Stimulated activated CD8-positive, alpha-beta memory T cell treated with anti-CD3 and anti-CD28 coated beads, Interleukin-2, amount 100 ng/mL, for 48 hours (primary cell): ENCODE measurements at regions not wholly inside any gene's neighbourhood (a gene's known extent, or its start where the extent isn't known, plus 50 kb on each side); places are given as distances from the start of the nearest gene placed in this dataset.

Experiments used
- DNase-seq, 2 donors: peaks; one replicate each; pipeline ENCODE4 v3.0.0-alpha.2; 2020; ENCODE audit warnings: low read depth in 2 of 2

GRCh38 chr4:123455360-123455759 is 58.8 kb downstream of the SPRY1 start:
- DNase-seq, result no peak

GRCh38 chr4:123462007-123462406 is 65.4 kb downstream of the SPRY1 start:
- no peak for DNase-seq

GRCh38 chr4:123463869-123464268 is 67.3 kb downstream of the SPRY1 start:
- DNase-seq, result no peak

- DNase-seq, result no peak
Measured at GRCh38 chr4:123465416-123465815, 68.8 kb downstream of the SPRY1 start.

- DNase-seq, result no peak
Measured at GRCh38 chr4:123466080-123466785, 69.6 kb downstream of the SPRY1 start.

GRCh38 chr4:123468479-123469031 is 72.0 kb downstream of the SPRY1 start:
- DNase-seq, result no peak

- DNase-seq, result no peak
Measured at GRCh38 chr4:123469245-123469644, 72.7 kb downstream of the SPRY1 start.

GRCh38 chr4:123469696-123470095 is 73.1 kb downstream of the SPRY1 start:
- no peak for DNase-seq

- DNase-seq, result no peak
Measured at GRCh38 chr4:123470640-123471039, 74.0 kb downstream of the SPRY1 start.

- DNase-seq, result no peak
Measured at GRCh38 chr4:123471655-123472369, 75.2 kb downstream of the SPRY1 start.

GRCh38 chr4:123474817-123475216 is 78.2 kb downstream of the SPRY1 start:
- no peak for DNase-seq

GRCh38 chr4:123476089-123476488 is 79.5 kb downstream of the SPRY1 start:
- DNase-seq, result no peak

GRCh38 chr4:123477711-123478209 is 81.2 kb downstream of the SPRY1 start:
- peak; percentile 40 to 50 for DNase-seq

GRCh38 chr4:123478859-123479345 is 82.3 kb downstream of the SPRY1 start:
- DNase-seq, result no peak

- no peak for DNase-seq
Measured at GRCh38 chr4:123479944-123480343, 83.3 kb downstream of the SPRY1 start.

- DNase-seq, result no peak
Measured at GRCh38 chr4:123480706-123481418, 84.3 kb downstream of the SPRY1 start.

GRCh38 chr4:123481717-123482116 is 85.1 kb downstream of the SPRY1 start:
- DNase-seq, result no peak

- no peak for DNase-seq
Measured at GRCh38 chr4:123484291-123484926, 87.8 kb downstream of the SPRY1 start.

- DNase-seq, result no peak
Measured at GRCh38 chr4:123485601-123486000, 89.0 kb downstream of the SPRY1 start.

- DNase-seq, result no peak
Measured at GRCh38 chr4:123488916-123489315, 92.3 kb downstream of the SPRY1 start.

- no peak for DNase-seq
Measured at GRCh38 chr4:123495530-123495929, 98.9 kb downstream of the SPRY1 start.

GRCh38 chr4:123496421-123496820 is 99.8 kb downstream of the SPRY1 start:
- DNase-seq, result no peak
